ENCODE measurements at regions not wholly inside any gene's neighbourhood (a gene's known extent, or its start where the extent isn't known, plus 50 kb on each side); places are given as distances from the start of the nearest gene placed in this dataset.

GRCh38 chr13:54593504-54593903 lies 1564.9 kb downstream of the OLFM4 start:
- no peaks in the 10 kb centered on the region for H3K36me3 ChIP-seq (replicated peaks)
- H3K4me3 ChIP-seq (ENCODE audit: low read depth, low read length), result no peak overlapping the region
- H3K27ac ChIP-seq, result no peak overlapping the region
- H3K27me3 ChIP-seq (replicated peaks), result no peaks in the 10 kb centered on the region
- in situ Hi-C loops (cut with HindIII; ENCODE audit: low pct_ligation_motif_present, low sequenced_read_pairs), result no loop called here
- DNase-seq, result no peak
- TF ChIP-seq CTCF (IDR thresholded peaks at IDR 0.05; ENCODE audit: low read depth, low read length, missing control alignments), result no peak

- no peak overlapping the region for H3K4me3 ChIP-seq (ENCODE audit: low read depth, low read length)
- no peak for DNase-seq
- in situ Hi-C loops (cut with HindIII; ENCODE audit: low pct_ligation_motif_present, low sequenced_read_pairs), result no loop called here
These were observed 1569.0 kb downstream of the OLFM4 start for GRCh38 chr13:54597540-54598088.

GRCh38 chr13:54599413-54599812 lies 1570.8 kb downstream of the OLFM4 start:
- TF ChIP-seq CTCF (IDR thresholded peaks at IDR 0.05; ENCODE audit: low read depth, low read length, missing control alignments), result no peak
- in situ Hi-C loops (cut with HindIII; ENCODE audit: low pct_ligation_motif_present, low sequenced_read_pairs), result no loop called here
- H3K27ac ChIP-seq, result no peak overlapping the region
- DNase-seq, result no peak
- no peaks in the 10 kb centered on the region for H3K36me3 ChIP-seq (replicated peaks)
- no peaks in the 10 kb centered on the region for H3K27me3 ChIP-seq (replicated peaks)
- H3K4me3 ChIP-seq (ENCODE audit: low read depth, low read length), result no peak overlapping the region

More at GRCh38 chr13:54597540-54598088, 1569.0 kb downstream of the OLFM4 start:
- Histone ChIP-seq H3K36me3 (replicated peaks) (no peaks in the 10 kb centered on the region), H3K27me3 (replicated peaks) (no peaks in the 10 kb centered on the region), H3K27ac (no peak overlapping the region)
- no peak for TF ChIP-seq CTCF (IDR thresholded peaks at IDR 0.05; ENCODE audit: low read depth, low read length, missing control alignments)

- in situ Hi-C loops (cut with HindIII; ENCODE audit: low pct_ligation_motif_present, low sequenced_read_pairs), result no loop called here
- Histone ChIP-seq H3K27me3 (replicated peaks) (no peaks in the 10 kb centered on the region), H3K27ac (no peak overlapping the region), H3K36me3 (replicated peaks) (no peaks in the 10 kb centered on the region), H3K4me3 (ENCODE audit: low read depth, low read length) (no peak overlapping the region)
- no peak for DNase-seq
- no peak for TF ChIP-seq CTCF (IDR thresholded peaks at IDR 0.05; ENCODE audit: low read depth, low read length, missing control alignments)
These were observed 1578.3 kb downstream of the OLFM4 start for GRCh38 chr13:54606944-54607343.

- DNase-seq, result no peak
- H3K27ac ChIP-seq, result no peak overlapping the region
- no peaks in the 10 kb centered on the region for H3K36me3 ChIP-seq (replicated peaks)
- in situ Hi-C loops (cut with HindIII; ENCODE audit: low pct_ligation_motif_present, low sequenced_read_pairs), result no loop called here
- no peak overlapping the region for H3K4me3 ChIP-seq (ENCODE audit: low read depth, low read length)
- no peaks in the 10 kb centered on the region for H3K27me3 ChIP-seq (replicated peaks)
- TF ChIP-seq CTCF (IDR thresholded peaks at IDR 0.05; ENCODE audit: low read depth, low read length, missing control alignments), result no peak
These were observed 1578.8 kb downstream of the OLFM4 start for GRCh38 chr13:54607421-54607820.

- no peak for DNase-seq
- H3K27me3 ChIP-seq (replicated peaks), result no peaks in the 10 kb centered on the region
- H3K36me3 ChIP-seq (replicated peaks), result no peaks in the 10 kb centered on the region
- no peak overlapping the region for H3K27ac ChIP-seq
- H3K4me3 ChIP-seq (ENCODE audit: low read depth, low read length), result no peak overlapping the region
- no peak for TF ChIP-seq CTCF (IDR thresholded peaks at IDR 0.05; ENCODE audit: low read depth, low read length, missing control alignments)
- in situ Hi-C loops (cut with HindIII; ENCODE audit: low pct_ligation_motif_present, low sequenced_read_pairs), result no loop called here
These were observed 1582.8 kb downstream of the OLFM4 start for GRCh38 chr13:54611390-54611789.
